K562 (cell line): ENCODE measurements at regions not wholly inside any gene's neighbourhood (a gene's known extent, or its start where the extent isn't known, plus 50 kb on each side); places are given as distances from the start of the nearest gene placed in this dataset.

Experiments
- ATAC-seq: fragments of 200-7000 bp; cut with Tn5 transposase; 3 replicates; pipeline ENCODE4 v1.9.1; 2020; ENCODE audit warnings: moderate library complexity
- BruUV-seq: library from RNA; stranded (reverse); fragments of 400-500 nt; replicated peaks from 2 replicates; lab custom pipeline; 2021; lab: Mats Ljungman, UMichigan
- CTCF ChIA-PET: fragments of 300-600 bp; formaldehyde crosslinking; extraction: SDS; loops from one replicate; lab custom pipeline; 2021; ENCODE audit warnings: low intra/inter-chr PET ratio; lab: Yijun Ruan, JAX
- POLR2A ChIA-PET: fragments of 300-600, 350-650 bp; sonication (Branson Sonifier 250); formaldehyde crosslinking; extraction: SDS; loops from one replicate; lab custom pipeline; 2021; ENCODE audit warnings: antibody characterized with exemption, inconsistent platforms; lab: Yijun Ruan, JAX
- DNase-seq, 4 experiments: peaks; one replicate each; pipeline versions ENCODE4 v3.0.0 to v3.0.0-alpha.2; 2011 to 2018; ENCODE audit warnings: low spot score in 3 of 4, mixed read lengths in 3 of 4; ENCODE audit errors: extremely low read depth in 1 of 4
- FAIRE-seq: peaks from 2 replicates; lab custom pipeline; 2011; peaks lifted over from hg19 to GRCh38; lab: Jason Lieb, UNC
- H2AFZ ChIP-seq: 2 replicates; pipeline ENCODE4 v1.6.0; 2011; ENCODE audit warnings: low read depth, low read length, control low read depth, inconsistent platforms
- H3K27ac ChIP-seq: fragments of 200-600 bp; 3 replicates; pipeline ENCODE4 v1.8.0; 2011; ENCODE audit warnings: low read depth, mild to moderate bottlenecking, control low read depth, inconsistent platforms, low read length, moderate library complexity, mixed read lengths; ENCODE audit errors: extremely low read depth
- H3K27me3 ChIP-seq, 2 experiments: fragments of 300-600 bp in 1 of 2; 2 replicates in 1 of 2; 3 replicates in 1 of 2; pipeline versions ENCODE4 v1.6.0 to v1.8.0; 2011; ENCODE audit warnings: inconsistent platforms in 2 of 2, low read length in 2 of 2, mild to moderate bottlenecking in 1 of 2, mixed read lengths in 1 of 2, moderate library complexity in 1 of 2; ENCODE audit not compliant: control insufficient read depth in 2 of 2, insufficient read depth in 2 of 2
- H3K36me3 ChIP-seq: fragments of 300-600 bp; 3 replicates; pipeline ENCODE4 v1.8.0; 2011; ENCODE audit warnings: mild to moderate bottlenecking, low read length, inconsistent platforms; ENCODE audit not compliant: control insufficient read depth, insufficient read depth
- H3K4me1 ChIP-seq, 2 experiments: fragments of 200-600 bp in 1 of 2; replicated peaks in 1 of 2; 2 replicates in 1 of 2; 3 replicates in 1 of 2; pipeline versions ENCODE4 v1.5.1 to v1.8.0; 2011; ENCODE audit warnings: inconsistent platforms in 2 of 2, low read length in 2 of 2, mild to moderate bottlenecking in 1 of 2, mixed read lengths in 1 of 2, moderate library complexity in 1 of 2; ENCODE audit not compliant: control insufficient read depth in 2 of 2, insufficient read depth in 2 of 2
- H3K4me2 ChIP-seq: 2 replicates; pipeline ENCODE4 v1.6.1; 2011; ENCODE audit warnings: low read length, control low read depth, inconsistent platforms, mixed read lengths; ENCODE audit not compliant: insufficient read depth
- H3K4me3 ChIP-seq: fragments of 200-600 bp; sonication (generic), shearing (Covaris generic); 2 replicates; pipeline ENCODE4 v1.5.1; 2016; ENCODE audit warnings: control low read depth, inconsistent platforms
- H3K79me2 ChIP-seq: fragments of 200-600 bp; 3 replicates; pipeline ENCODE4 v1.8.0; 2011; ENCODE audit warnings: low read length, inconsistent platforms; ENCODE audit not compliant: control insufficient read depth, insufficient read depth
- H3K9ac ChIP-seq, 2 experiments: 2 replicates each; pipeline versions ENCODE4 v1.6.0 to v1.6.1; 2011; ENCODE audit warnings: low read depth in 2 of 2, low read length in 2 of 2, control low read depth in 1 of 2, inconsistent platforms in 1 of 2, mild to moderate bottlenecking in 1 of 2, mixed read lengths in 1 of 2; ENCODE audit not compliant: insufficient read depth in 1 of 2
- H3K9me1 ChIP-seq: one replicate; pipeline ENCODE4 v1.6.0; 2011; ENCODE audit warnings: inconsistent platforms, mild to moderate bottlenecking, low read length, moderate library complexity; ENCODE audit not compliant: control insufficient read depth, insufficient read depth
- H3K9me3 ChIP-seq: replicated peaks from 2 replicates; pipeline ENCODE4 v1.5.1; 2011; ENCODE audit warnings: low read depth, low read length, inconsistent platforms; ENCODE audit not compliant: control insufficient read depth, insufficient read depth
- H4K20me1 ChIP-seq: replicated peaks from 2 replicates; pipeline ENCODE4 v1.6.1; 2011; ENCODE audit warnings: low read length, inconsistent platforms, mixed read lengths; ENCODE audit not compliant: control insufficient read depth, insufficient read depth
- C11orf30 ChIP-seq: fragments of 450-650 bp; IDR thresholded peaks from 2 replicates; pipeline ENCODE4 v1.6.1; 2016; ENCODE audit warnings: low read depth, mild to moderate bottlenecking
- CTCFL ChIP-seq: IDR thresholded peaks from 2 replicates; pipeline ENCODE4 v1.6.1; 2011; ENCODE audit warnings: borderline replicate concordance, low read depth, mild to moderate bottlenecking, moderate library complexity, low read length; ENCODE audit not compliant: insufficient read depth, poor library complexity, severe bottlenecking
- FOXO4 ChIP-seq: fragments of 450-650 bp; formaldehyde crosslinking; IDR thresholded peaks from 2 replicates; pipeline ENCODE4 v1.4.0; 2020; ENCODE audit warnings: mild to moderate bottlenecking, moderate library complexity
- MAFF ChIP-seq: IDR thresholded peaks from 2 replicates; pipeline ENCODE4 v1.6.1; 2012; ENCODE audit warnings: low read length, improper control_type of control experiment
- MAFK ChIP-seq: IDR thresholded peaks from 2 replicates; pipeline ENCODE4 v1.6.1; 2011; ENCODE audit warnings: low read length, improper control_type of control experiment
- MTA2 ChIP-seq: fragments of 450-650 bp; IDR thresholded peaks from 2 replicates; pipeline ENCODE4 v1.6.1; 2016; ENCODE audit warnings: low read depth
- SMC3 ChIP-seq: conservative IDR thresholded peaks from 2 replicates; pipeline ENCODE4 v1.6.1; 2011; ENCODE audit warnings: low read depth, low read length, improper control_type of control experiment; ENCODE audit not compliant: insufficient read depth
- STAG1 ChIP-seq: sonication (generic); formaldehyde crosslinking; IDR thresholded peaks from 2 replicates; pipeline ENCODE4 v1.5.0; 2020; ENCODE audit warnings: missing genetic modification reagents, borderline replicate concordance
- USF2 ChIP-seq: sonication (generic); formaldehyde crosslinking; IDR thresholded peaks from 2 replicates; pipeline ENCODE4 v1.5.0; 2020; ENCODE audit warnings: missing genetic modification reagents
- XRCC4 ChIP-seq: IDR thresholded peaks from one replicate; pipeline ENCODE4 v1.6.1; 2011; ENCODE audit not compliant: insufficient read depth, insufficient read length; ENCODE audit errors: extremely low read depth
- YY1 ChIP-seq, 3 experiments: IDR thresholded peaks; 2 replicates each; pipeline ENCODE4 v1.6.1; 2011; ENCODE audit warnings: low read length in 2 of 3, mild to moderate bottlenecking in 2 of 3, moderate library complexity in 2 of 3, borderline replicate concordance in 1 of 3, control low read depth in 1 of 3, low read depth in 1 of 3; ENCODE audit not compliant: insufficient read depth in 3 of 3, insufficient replicate concordance in 2 of 3, control insufficient read depth in 1 of 3, insufficient read length in 1 of 3; ENCODE audit errors: extremely low read depth in 1 of 3
- ZBTB5 ChIP-seq: fragments of 450-650 bp; IDR thresholded peaks from 2 replicates; pipeline ENCODE4 v1.6.1; 2017; ENCODE audit warnings: antibody characterized with exemption
- ZC3H11A ChIP-seq: IDR thresholded peaks from 2 replicates; pipeline ENCODE4 v1.6.1; 2012; ENCODE audit warnings: low read depth, low read length, improper control_type of control experiment
- ZEB2 ChIP-seq: fragments of 450-650 bp; IDR thresholded peaks from 2 replicates; pipeline ENCODE4 v1.6.1; 2016
- ZNF146 ChIP-seq: IDR thresholded peaks from one replicate; pipeline ENCODE4 v1.6.1; 2018; ENCODE audit warnings: missing compliant biosample characterization; ENCODE audit not compliant: unreplicated experiment
- ZNF644 ChIP-seq: fragments of 200-800 bp; sonication (Bioruptor generic); IDR thresholded peaks from 2 replicates; pipeline ENCODE4 v1.6.1; 2016; ENCODE audit warnings: low read depth, missing genetic modification characterization, missing compliant biosample characterization
- ZNF830 ChIP-seq: fragments of 250-450 bp; sonication (Bioruptor Pico); IDR thresholded peaks from 2 replicates; pipeline ENCODE4 v1.5.0; 2021; ENCODE audit warnings: mild to moderate bottlenecking
- WGBS: fragments of 100-300 bp; shearing (Covaris generic); methylation state at CpG from one replicate; pipeline ENCODE4 v1.1.6; 2016; ENCODE audit warnings: low coverage, mixed read lengths; ENCODE audit not compliant: insufficient coverage; ENCODE audit errors: missing lambda C conversion rate; 5-methylcytosine and 5-hydroxymethylcytosine counted together
- in situ Hi-C: fragments of 300-500 bp; cut with MboI; formaldehyde crosslinking; loops from 4 replicates; pipeline ENCODE4 v1.15.0; 2018; ENCODE audit warnings: inconsistent platforms, mixed read lengths
- intact Hi-C: fragments of 100-400 bp; cut with micrococcal nuclease; formaldehyde crosslinking; loops from 2 replicates; pipeline ENCODE4 v1.14.2; 2022

GRCh38 chr2:137888845-137889244, 75.4 kb upstream of the HNMT start:
- H3K9me1 ChIP-seq: no peaks in the 10 kb centered on the region
- ATAC-seq (0 out of 3 replicates have a peak, but pooled peaks have one; percentile 33), FAIRE-seq (peak; percentile 80), DNase-seq (peak in 2 of 4 experiments; percentile 21 to 46)
- WGBS: 0% methylated on average over 8 of the region's 8 CpGs
- H4K20me1 ChIP-seq: no peaks in the 10 kb centered on the region
- no peaks in the 10 kb centered on the region for H3K27me3 ChIP-seq
- BruUV-seq: no TSS peak
- H3K4me2 ChIP-seq: no peak overlapping the region
- no peak overlapping the region for H3K27ac ChIP-seq
- H3K9me3 ChIP-seq: no peaks in the 10 kb centered on the region
- H3K79me2 ChIP-seq: no peaks in the 10 kb centered on the region
- H2AFZ ChIP-seq: no peak overlapping the region
- H3K9ac ChIP-seq: no peak overlapping the region
- POLR2A ChIA-PET: interaction anchor here (0.5 kb wide), 1 partner anchor 37 kb away, joined by 7 read pairs; no protein-coding TSS in a partner anchor
- CTCF ChIA-PET: interaction anchor here (0.8 kb wide), 1 partner anchor 201 kb away, joined by 6 read pairs; no protein-coding TSS in a partner anchor
- no peak overlapping the region for H3K4me3 ChIP-seq
- H3K36me3 ChIP-seq: no peaks in the 10 kb centered on the region
- H3K4me1 ChIP-seq: no peaks in the 10 kb centered on the region
- intact Hi-C loops: loop anchor here (1.0 kb wide), 1 partner anchor 938 kb away; no protein-coding TSS in a partner anchor
- in situ Hi-C loops: no loop called here
- TF ChIP-seq MTA2 (no peak), ZBTB5 (no peak), MAFF (peak; percentile 82), C11orf30 (peak; percentile 71), YY1 (IDR thresholded peaks at IDR 0.05; ENCODE audit: borderline replicate concordance in 1 of 3, control insufficient read depth in 1 of 3, extremely low read depth in 1 of 3, insufficient read depth in 3 of 3, insufficient read length in 1 of 3, insufficient replicate concordance in 2 of 3, low read depth in 1 of 3, low read length in 2 of 3) (no peak), ZEB2 (no peak), MAFK (peak; percentile 81), STAG1 (peak; percentile 61; the same call in 1 of the 2 replicates), ZC3H11A (no peak), ZNF644 (no peak), CTCFL (peak; percentile 4), ZNF146 (CRISPR knock-in tag) (no peak), FOXO4 (CRISPR knock-in tag) (no peak), ZNF830 (CRISPR knock-in tag) (no peak), SMC3 (peak; percentile 57), USF2 (CRISPR knock-in tag) (no peak), XRCC4 (no peak)
